NCI-H748 (cell line): ENCODE measurements at regions not wholly inside any gene's neighbourhood (a gene's known extent, or its start where the extent isn't known, plus 50 kb on each side); places are given as distances from the start of the nearest gene placed in this dataset.

ENCODE experiments used
- DNase-seq: peaks from one replicate; lab custom pipeline; 2025; ENCODE audit not compliant: unreplicated experiment; lab: John Stamatoyannopoulos, UW

GRCh38 chr2:10498525-10499274 lies 50.6 kb upstream of the ODC1 start:
- DNase-seq: no peak
